PC-3 (cell line): ENCODE measurements at regions not wholly inside any gene's neighbourhood (a gene's known extent, or its start where the extent isn't known, plus 50 kb on each side); places are given as distances from the start of the nearest gene placed in this dataset.

Experiments
- ATAC-seq: fragments of 200-7000 bp; cut with Tn5 transposase; 2 replicates; pipeline ENCODE4 v1.9.1; 2020; ENCODE audit warnings: mild to moderate bottlenecking, moderate library complexity
- BruUV-seq: library from RNA; stranded (reverse); fragments of 400-500 nt; replicated peaks from 2 replicates; lab custom pipeline; 2021; lab: Mats Ljungman, UMichigan
- CTCF ChIA-PET: fragments of 300-600 bp; sonication (Branson Sonifier 250); formaldehyde crosslinking; loops from one replicate; lab custom pipeline; 2022; ENCODE audit warnings: antibody characterized with exemption; lab: Charles Lee
- POLR2A ChIA-PET: fragments of 300-600 bp; sonication (Branson Sonifier 250); formaldehyde crosslinking; loops from one replicate; lab custom pipeline; 2022; ENCODE audit warnings: antibody characterized with exemption; ENCODE audit not compliant: unreplicated experiment; lab: Charles Lee
- DNase-seq: peaks from one replicate; pipeline ENCODE4 v3.0.0-alpha.2; 2015
- H2AFZ ChIP-seq: fragments of 300-600 bp; sonication (generic); 2 replicates; pipeline ENCODE4 v1.6.0; 2016; ENCODE audit warnings: antibody characterized with exemption, low read length
- H3F3A ChIP-seq: fragments of 300-600 bp; sonication (generic); one replicate; pipeline ENCODE4 v1.6.0; 2017; ENCODE audit warnings: antibody characterized with exemption, low read length, control low read depth, mild to moderate bottlenecking; ENCODE audit not compliant: unreplicated experiment
- H3K27ac ChIP-seq: fragments of 300-600 bp; sonication (generic); 2 replicates; pipeline ENCODE4 v1.5.1; 2016; ENCODE audit warnings: mild to moderate bottlenecking, low read length
- H3K27me3 ChIP-seq: fragments of 300-600 bp; sonication (generic); 2 replicates; pipeline ENCODE4 v1.6.1; 2016; ENCODE audit warnings: low read length, mixed read lengths
- H3K36me3 ChIP-seq: fragments of 300-600 bp; sonication (generic); 2 replicates; pipeline ENCODE4 v1.6.1; 2016; ENCODE audit warnings: low read depth, mixed run types, low read length, mixed read lengths
- H3K4me1 ChIP-seq: fragments of 300-600 bp; sonication (generic); 2 replicates; pipeline ENCODE4 v1.5.1; 2016; ENCODE audit warnings: low read length; ENCODE audit not compliant: insufficient read depth
- H3K4me2 ChIP-seq: fragments of 300-600 bp; sonication (generic); 2 replicates; pipeline ENCODE4 v1.6.0; 2016; ENCODE audit warnings: low read length
- H3K4me3 ChIP-seq: fragments of 300-600 bp; sonication (generic); 2 replicates; pipeline ENCODE4 v1.5.1; 2016; ENCODE audit warnings: mild to moderate bottlenecking, low read length, mixed read lengths
- H3K79me2 ChIP-seq: fragments of 300-600 bp; sonication (generic); 2 replicates; pipeline ENCODE4 v1.6.1; 2017; ENCODE audit warnings: low read length, mixed read lengths
- H3K9ac ChIP-seq: fragments of 300-600 bp; sonication (generic); 2 replicates; pipeline ENCODE4 v1.6.0; 2016; ENCODE audit warnings: mild to moderate bottlenecking, low read length
- H3K9me2 ChIP-seq: fragments of 300-600 bp; sonication (generic); replicated peaks from 2 replicates; pipeline ENCODE4 v1.6.1; 2016; ENCODE audit warnings: mixed run types, low read length, mixed read lengths
- H3K9me3 ChIP-seq: fragments of 300-600 bp; sonication (generic); 2 replicates; pipeline ENCODE4 v1.6.1; 2016; ENCODE audit warnings: low read length, mixed read lengths
- H4K20me1 ChIP-seq: fragments of 300-600 bp; sonication (generic); 2 replicates; pipeline ENCODE4 v1.6.1; 2016; ENCODE audit warnings: low read length, mixed read lengths
- EZH2 ChIP-seq: fragments of 300-600 bp; sonication (generic); IDR thresholded peaks from one replicate; pipeline ENCODE4 v1.6.1; 2017; ENCODE audit warnings: antibody characterized with exemption, mild to moderate bottlenecking, low read length; ENCODE audit not compliant: unreplicated experiment
- EZH2phosphoT487 ChIP-seq: fragments of 300-600 bp; sonication (generic); IDR thresholded peaks from 2 replicates; pipeline ENCODE4 v1.6.1; 2018; ENCODE audit warnings: mild to moderate bottlenecking, antibody characterized with exemption, low read length, borderline replicate concordance
- intact Hi-C: fragments of 100-400 bp; cut with micrococcal nuclease; formaldehyde crosslinking; loops from 2 replicates; pipeline ENCODE4 v1.9.0; 2023
- TF ChIP-seq, protein P1 (sequence below): fragments of 300-600 bp; sonication (generic); conservative IDR thresholded peaks from 2 replicates; pipeline ENCODE4 v1.5.1; 2017; ENCODE audit warnings: antibody characterized with exemption, low read depth, mild to moderate bottlenecking, low read length

DNA sequence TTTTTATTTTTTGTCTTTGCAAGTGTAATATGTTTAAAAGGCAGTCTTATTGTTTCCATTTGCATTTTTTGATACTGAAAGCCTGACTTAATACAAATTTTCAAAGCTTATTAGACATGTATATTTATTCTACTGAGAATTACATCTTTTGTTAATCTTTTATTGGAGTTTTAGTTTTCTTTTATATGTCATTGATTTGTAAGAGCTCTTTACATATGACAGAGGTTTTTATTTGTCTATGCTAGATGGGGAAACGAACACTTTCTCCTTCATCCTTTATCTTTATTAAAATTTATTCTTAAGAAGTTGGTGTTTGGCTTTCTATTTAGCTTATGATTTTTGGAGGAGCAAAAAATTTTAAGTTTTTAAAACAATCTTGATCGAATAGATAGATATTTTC, 234.4 kb upstream of the SRRM4 start:
- H3K4me2 ChIP-seq = no peak overlapping the region
- no peak for DNase-seq
- H4K20me1 ChIP-seq = no peaks in the 10 kb centered on the region
- no peak overlapping the region for H3K4me3 ChIP-seq
- no peak for ATAC-seq
- no peak overlapping the region for H3K27ac ChIP-seq
- H2AFZ ChIP-seq = no peak overlapping the region
- TF ChIP-seq, protein P1, sequence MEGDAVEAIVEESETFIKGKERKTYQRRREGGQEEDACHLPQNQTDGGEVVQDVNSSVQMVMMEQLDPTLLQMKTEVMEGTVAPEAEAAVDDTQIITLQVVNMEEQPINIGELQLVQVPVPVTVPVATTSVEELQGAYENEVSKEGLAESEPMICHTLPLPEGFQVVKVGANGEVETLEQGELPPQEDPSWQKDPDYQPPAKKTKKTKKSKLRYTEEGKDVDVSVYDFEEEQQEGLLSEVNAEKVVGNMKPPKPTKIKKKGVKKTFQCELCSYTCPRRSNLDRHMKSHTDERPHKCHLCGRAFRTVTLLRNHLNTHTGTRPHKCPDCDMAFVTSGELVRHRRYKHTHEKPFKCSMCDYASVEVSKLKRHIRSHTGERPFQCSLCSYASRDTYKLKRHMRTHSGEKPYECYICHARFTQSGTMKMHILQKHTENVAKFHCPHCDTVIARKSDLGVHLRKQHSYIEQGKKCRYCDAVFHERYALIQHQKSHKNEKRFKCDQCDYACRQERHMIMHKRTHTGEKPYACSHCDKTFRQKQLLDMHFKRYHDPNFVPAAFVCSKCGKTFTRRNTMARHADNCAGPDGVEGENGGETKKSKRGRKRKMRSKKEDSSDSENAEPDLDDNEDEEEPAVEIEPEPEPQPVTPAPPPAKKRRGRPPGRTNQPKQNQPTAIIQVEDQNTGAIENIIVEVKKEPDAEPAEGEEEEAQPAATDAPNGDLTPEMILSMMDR = no peak
- TF ChIP-seq EZH2phosphoT487 = no peak
- TF ChIP-seq EZH2 = no peak
- no peaks in the 10 kb centered on the region for H3K9me2 ChIP-seq
- 0 out of 2 replicates have a peak, but pooled peaks cover 4% of the 10 kb centered on the region for H3K9me3 ChIP-seq
- no peaks in the 10 kb centered on the region for H3K36me3 ChIP-seq
- H3K9ac ChIP-seq = no peak overlapping the region
- intact Hi-C loops = no loop called here
- ChIA-PET CTCF (no interaction called here), POLR2A (no interaction called here)
- no peaks in the 10 kb centered on the region for H3K27me3 ChIP-seq
- H3F3A ChIP-seq = no peaks in the 10 kb centered on the region
- H3K4me1 ChIP-seq = no peaks in the 10 kb centered on the region
- BruUV-seq = no TSS peak
- no peaks in the 10 kb centered on the region for H3K79me2 ChIP-seq

DNA sequence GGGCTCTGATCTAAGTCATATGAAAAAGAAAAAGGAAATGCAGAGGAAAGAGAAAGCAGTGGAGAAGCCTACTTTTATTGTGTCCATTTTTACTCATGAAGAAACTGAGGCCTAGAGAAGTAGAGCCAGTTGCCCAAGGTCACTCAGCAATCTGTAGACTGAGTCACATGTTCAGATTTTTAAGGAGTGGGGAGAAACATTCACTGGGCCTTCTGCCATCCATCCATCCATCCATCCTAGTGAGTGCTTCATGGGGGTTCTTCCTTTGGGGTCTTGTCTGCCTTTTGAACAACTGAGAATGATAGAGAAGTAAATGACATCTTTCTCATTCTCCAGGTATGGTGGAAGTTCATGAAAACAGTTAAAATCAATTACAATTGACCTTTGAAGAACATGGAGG, 233.6 kb upstream of the SRRM4 start:
- Histone ChIP-seq H3K4me3 (no peak overlapping the region), H3K79me2 (no peaks in the 10 kb centered on the region), H3K27ac (no peak overlapping the region), H3K36me3 (no peaks in the 10 kb centered on the region), H3K9ac (no peak overlapping the region), H3K27me3 (no peaks in the 10 kb centered on the region), H2AFZ (no peak overlapping the region), H4K20me1 (no peaks in the 10 kb centered on the region), H3K4me1 (no peaks in the 10 kb centered on the region), H3K9me2 (no peaks in the 10 kb centered on the region), H3K4me2 (no peak overlapping the region), H3F3A (no peaks in the 10 kb centered on the region), H3K9me3 (0 out of 2 replicates have a peak, but pooled peaks cover 4% of the 10 kb centered on the region)
- ChIA-PET POLR2A (no interaction called here), CTCF (no interaction called here)
- DNase-seq (no peak), ATAC-seq (no peak)
- no TSS peak for BruUV-seq
- intact Hi-C loops = no loop called here
- TF ChIP-seq EZH2 (no peak), EZH2phosphoT487 (no peak)
- TF ChIP-seq, protein P1 = no peak

- ATAC-seq (no peak), DNase-seq (no peak)
- no peak overlapping the region for H3K4me2 ChIP-seq
- H3K9ac ChIP-seq = no peak overlapping the region
- no peaks in the 10 kb centered on the region for H3K4me1 ChIP-seq
- no peak overlapping the region for H3K4me3 ChIP-seq
- no peaks in the 10 kb centered on the region for H4K20me1 ChIP-seq
- no peak overlapping the region for H2AFZ ChIP-seq
- intact Hi-C loops = no loop called here
- H3K27ac ChIP-seq = no peak overlapping the region
- H3F3A ChIP-seq = no peaks in the 10 kb centered on the region
- H3K27me3 ChIP-seq = no peaks in the 10 kb centered on the region
- TF ChIP-seq, protein P1 = no peak
- no peak for TF ChIP-seq EZH2
- 0 out of 2 replicates have a peak, but pooled peaks cover 4% of the 10 kb centered on the region for H3K9me3 ChIP-seq
- H3K9me2 ChIP-seq = no peaks in the 10 kb centered on the region
- no peaks in the 10 kb centered on the region for H3K36me3 ChIP-seq
- POLR2A ChIA-PET = no interaction called here
- no TSS peak for BruUV-seq
- H3K79me2 ChIP-seq = no peaks in the 10 kb centered on the region
- CTCF ChIA-PET = no interaction called here
Observed at GRCh38 chr12:118748478-118749380, 232.6 kb upstream of the SRRM4 start.
